Mucosa of descending colon (tissue), 3 donors: ENCODE measurements at regions not wholly inside any gene's neighbourhood (a gene's known extent, or its start where the extent isn't known, plus 50 kb on each side); places are given as distances from the start of the nearest gene placed in this dataset.

Source experiments
- ATAC-seq: fragments of 200-7000 bp; cut with Tn5 transposase; one replicate; pipeline ENCODE4 v1.9.1; 2020; ENCODE audit warnings: mild to moderate bottlenecking, moderate library complexity
- DNase-seq, 3 donors: peaks; one replicate each; pipeline ENCODE4 v3.0.0-alpha.2; 2020
- H3K36me3 ChIP-seq: fragments of 200-600 bp; one replicate; pipeline ENCODE4 v1.8.0; 2021; ENCODE audit warnings: low read depth, mild to moderate bottlenecking
- H3K4me1 ChIP-seq: fragments of 200-600 bp; one replicate; pipeline ENCODE4 v1.8.0; 2021; ENCODE audit warnings: low read depth, mild to moderate bottlenecking
- H3K4me3 ChIP-seq: fragments of 200-600 bp; one replicate; pipeline ENCODE4 v1.8.0; 2021; ENCODE audit warnings: mild to moderate bottlenecking
- H3K9me3 ChIP-seq: fragments of 200-600 bp; one replicate; pipeline ENCODE4 v1.8.0; 2021; ENCODE audit warnings: mild to moderate bottlenecking
- CTCF ChIP-seq: fragments of 200-600 bp; IDR thresholded peaks from one replicate; pipeline ENCODE4 v1.8.0; 2022; ENCODE audit warnings: antibody characterized with exemption, mild to moderate bottlenecking
- intact Hi-C, 2 donors: fragments of 100-400 bp; cut with DNase I in 1 of 2; cut with micrococcal nuclease in 1 of 2; formaldehyde crosslinking; loops; one replicate each; pipeline versions ENCODE4 v1.11.0 to v1.11.1; 2022; cut with DNase I, micrococcal nuclease
- donor health status: DM: no; HTN: no; CAD: no; lungs with moderate emphysema.
- donor health status: DM: no; HTN: no; CAD: no.
- donor health status: DM: no; HTN: yes; CAD: no.

GRCh38 chr7:1290026-1290678 is 57.5 kb downstream of the UNCX start:
- ATAC-seq = peak; percentile 28

GRCh38 chr7:1290679-1291356 is 58.1 kb downstream of the UNCX start:
- ATAC-seq = no peak
- peak in 2 of 3 donors; percentile 16 to 43 for DNase-seq

More at GRCh38 chr7:1290026-1290678, 57.5 kb downstream of the UNCX start:
- Histone ChIP-seq H3K36me3 (no peaks in the 10 kb centered on the region), H3K4me1 (no peaks in the 10 kb centered on the region), H3K9me3 (no peaks in the 10 kb centered on the region), H3K4me3 (no peak overlapping the region)
- DNase-seq = peak in 2 of 3 donors; percentile 26 to 43
- no peak for TF ChIP-seq CTCF
- intact Hi-C loops = no loop called here

GRCh38 chr7:1291357-1291689 is 58.7 kb downstream of the UNCX start:
- no peak for TF ChIP-seq CTCF
- Histone ChIP-seq H3K36me3 (no peaks in the 10 kb centered on the region), H3K4me3 (no peak overlapping the region), H3K4me1 (no peaks in the 10 kb centered on the region), H3K9me3 (no peaks in the 10 kb centered on the region)
- ATAC-seq (no peak), DNase-seq (no peak)
- intact Hi-C loops = no loop called here

More at GRCh38 chr7:1290679-1291356, 58.1 kb downstream of the UNCX start:
- no peak for TF ChIP-seq CTCF
- no peaks in the 10 kb centered on the region for H3K36me3 ChIP-seq
- H3K4me3 ChIP-seq = no peak overlapping the region
- no peaks in the 10 kb centered on the region for H3K9me3 ChIP-seq
- no peaks in the 10 kb centered on the region for H3K4me1 ChIP-seq
- intact Hi-C loops = no loop called here

GRCh38 chr7:1291845-1292765 is 59.4 kb downstream of the UNCX start:
- no peak for ATAC-seq
- H3K36me3 ChIP-seq = no peaks in the 10 kb centered on the region
- intact Hi-C loops = no loop called here
- H3K4me3 ChIP-seq = no peak overlapping the region
- DNase-seq = no peak
- no peaks in the 10 kb centered on the region for H3K4me1 ChIP-seq
- TF ChIP-seq CTCF = no peak
- H3K9me3 ChIP-seq = no peaks in the 10 kb centered on the region

- no peak for TF ChIP-seq CTCF
These were observed 60.5 kb downstream of the UNCX start for GRCh38 chr7:1292972-1293830.

More at GRCh38 chr7:1292972-1293830, 60.5 kb downstream of the UNCX start:
- Histone ChIP-seq H3K4me3 (no peak overlapping the region), H3K9me3 (no peaks in the 10 kb centered on the region), H3K4me1 (no peaks in the 10 kb centered on the region), H3K36me3 (no peaks in the 10 kb centered on the region)
- DNase-seq (no peak), ATAC-seq (no peak)
- intact Hi-C loops = no loop called here
